ENCODE measurements at regions not wholly inside any gene's neighbourhood (a gene's known extent, or its start where the extent isn't known, plus 50 kb on each side); places are given as distances from the start of the nearest gene placed in this dataset.

GRCh38 chr10:53422223-53422888, 649.8 kb upstream of the MBL2 start:
- TF ChIP-seq CTCF (IDR thresholded peaks at IDR 0.05) (no peak), POLR2A (IDR thresholded peaks at IDR 0.05) (no peak)
